ENCODE measurements at regions not wholly inside any gene's neighbourhood (a gene's known extent, or its start where the extent isn't known, plus 50 kb on each side); places are given as distances from the start of the nearest gene placed in this dataset.

- Mint-ChIP-seq H3K4me1 (peaks cover 39% of the 10 kb centered on the region), H3K9me3 (no peaks in the 10 kb centered on the region), H3K36me3 (peaks cover 2% of the 10 kb centered on the region), H3K27ac (no peak overlapping the region), H3K27me3 (no peaks in the 10 kb centered on the region), H3K4me3 (no peak overlapping the region)
Observed at GRCh38 chr14:71538288-71538687, 393.9 kb upstream of the RGS6 start.

DNA sequence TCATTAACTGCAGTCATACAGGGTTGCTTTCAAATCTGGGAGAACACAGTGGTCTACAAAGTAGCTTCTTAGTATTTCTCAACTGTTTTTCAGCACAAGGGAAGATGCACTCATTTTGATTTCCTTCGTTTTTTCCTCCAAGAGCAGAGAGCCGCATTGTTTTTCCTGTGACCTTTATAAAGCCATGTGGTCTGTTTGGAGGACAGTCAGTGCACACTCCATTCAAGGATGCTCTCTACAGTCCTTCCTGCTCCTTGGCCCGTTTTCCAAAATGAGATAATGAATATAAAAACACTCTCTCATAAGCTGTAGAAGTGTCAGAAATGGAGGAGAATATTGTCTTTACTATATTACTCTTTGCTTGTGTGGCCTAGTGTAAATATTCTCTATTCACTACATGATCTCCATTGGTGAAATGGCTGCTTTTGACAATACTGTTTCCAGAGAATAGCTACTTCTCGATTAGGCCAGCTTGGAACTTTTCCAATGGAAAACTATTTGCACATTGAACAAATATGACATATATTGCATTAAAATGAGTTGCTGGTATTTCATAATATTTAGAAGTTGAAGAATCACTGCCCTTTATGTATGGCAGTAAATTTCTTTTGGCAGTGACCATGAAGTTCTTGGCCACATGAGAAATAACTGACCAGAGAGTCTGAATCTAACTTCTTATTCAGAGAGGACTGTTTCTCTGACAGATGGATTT lies 393.1 kb upstream of the RGS6 start:
- Mint-ChIP-seq H3K9me3 (no peaks in the 10 kb centered on the region), H3K27me3 (no peaks in the 10 kb centered on the region), H3K4me3 (no peak overlapping the region), H3K4me1 (peaks cover 42% of the 10 kb centered on the region), H3K36me3 (peaks cover 2% of the 10 kb centered on the region), H3K27ac (no peak overlapping the region)

DNA sequence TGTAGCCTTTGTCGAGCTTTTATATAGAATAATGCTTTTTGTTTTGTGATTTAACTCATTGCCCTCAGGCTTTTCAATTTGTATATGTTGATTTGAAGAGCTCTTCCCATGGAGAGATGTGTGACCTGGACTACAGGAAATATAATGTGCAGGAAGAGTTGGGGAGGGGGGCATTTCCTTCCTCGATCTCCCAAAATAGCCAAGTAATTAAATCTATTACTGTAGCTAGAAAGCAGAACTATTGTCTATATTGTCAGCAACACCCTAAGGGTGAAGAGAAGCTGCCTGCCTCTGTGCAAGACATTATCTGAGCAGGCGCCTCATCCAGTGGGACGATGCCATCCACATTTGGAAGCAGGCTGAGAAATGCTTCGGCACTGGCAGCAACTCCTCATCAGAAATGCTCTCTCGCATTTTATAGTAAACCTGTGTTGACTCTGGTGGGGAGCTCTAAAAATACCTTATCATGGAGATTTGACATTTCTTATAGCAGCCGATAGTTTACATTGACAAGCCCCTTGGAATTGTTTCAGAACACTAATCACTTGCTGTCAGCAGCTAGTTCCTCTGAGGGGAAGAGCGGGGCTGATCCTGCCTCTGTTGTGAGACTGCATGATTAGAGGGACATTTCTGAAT lies 392.5 kb upstream of the RGS6 start:
- Mint-ChIP-seq H3K4me3 (no peak overlapping the region), H3K27me3 (no peaks in the 10 kb centered on the region), H3K27ac (no peak overlapping the region), H3K36me3 (peaks cover 2% of the 10 kb centered on the region), H3K4me1 (peaks cover 42% of the 10 kb centered on the region), H3K9me3 (no peaks in the 10 kb centered on the region)

DNA sequence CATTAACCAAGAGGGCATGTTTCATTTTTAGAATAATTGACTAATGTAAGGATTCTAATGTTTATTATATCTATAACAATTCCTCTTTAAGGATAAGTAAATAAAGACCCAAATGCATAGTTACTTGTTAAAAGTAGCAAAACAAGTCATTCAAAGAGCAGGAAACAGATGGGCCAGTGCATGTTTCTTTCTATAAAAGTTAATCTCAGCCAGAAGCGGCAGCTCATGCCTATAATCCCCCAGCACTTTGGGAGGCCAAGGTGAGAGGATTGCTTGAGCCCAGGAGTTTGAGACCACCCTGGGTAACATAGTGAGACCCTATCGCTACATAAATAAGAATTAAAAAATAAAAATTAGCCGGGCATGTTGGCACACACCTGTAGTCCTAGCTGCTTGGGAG lies 391.0 kb upstream of the RGS6 start:
- Mint-ChIP-seq H3K4me1 (peaks cover 40% of the 10 kb centered on the region), H3K9me3 (no peaks in the 10 kb centered on the region), H3K27me3 (no peaks in the 10 kb centered on the region), H3K27ac (no peak overlapping the region), H3K36me3 (peaks cover 2% of the 10 kb centered on the region), H3K4me3 (no peak overlapping the region)

- no peaks in the 10 kb centered on the region for H3K9me3 Mint-ChIP-seq
- peaks cover 2% of the 10 kb centered on the region for H3K36me3 Mint-ChIP-seq
- H3K27me3 Mint-ChIP-seq: no peaks in the 10 kb centered on the region
- peak overlapping the region; percentile 65 for H3K27ac Mint-ChIP-seq
- H3K4me1 Mint-ChIP-seq: peaks cover 38% of the 10 kb centered on the region
- H3K4me3 Mint-ChIP-seq: no peak overlapping the region
Observed at GRCh38 chr14:71541973-71542690, 390.1 kb upstream of the RGS6 start.

GRCh38 chr14:71549421-71550050 lies 382.7 kb upstream of the RGS6 start:
- H3K4me3 Mint-ChIP-seq: no peak overlapping the region
- H3K27me3 Mint-ChIP-seq: no peaks in the 10 kb centered on the region
- peaks cover 40% of the 10 kb centered on the region for H3K4me1 Mint-ChIP-seq
- H3K27ac Mint-ChIP-seq: no peak overlapping the region
- H3K9me3 Mint-ChIP-seq: no peaks in the 10 kb centered on the region
- H3K36me3 Mint-ChIP-seq: peaks cover 2% of the 10 kb centered on the region

GRCh38 chr14:71550367-71550766 lies 381.9 kb upstream of the RGS6 start:
- H3K36me3 Mint-ChIP-seq: peaks cover 2% of the 10 kb centered on the region
- no peaks in the 10 kb centered on the region for H3K27me3 Mint-ChIP-seq
- no peaks in the 10 kb centered on the region for H3K9me3 Mint-ChIP-seq
- H3K4me1 Mint-ChIP-seq: peaks cover 48% of the 10 kb centered on the region
- H3K27ac Mint-ChIP-seq: no peak overlapping the region
- no peak overlapping the region for H3K4me3 Mint-ChIP-seq

- Mint-ChIP-seq H3K27ac (peak overlapping the region; percentile 67), H3K36me3 (peaks cover 2% of the 10 kb centered on the region), H3K4me3 (no peak overlapping the region), H3K4me1 (peaks cover 59% of the 10 kb centered on the region), H3K9me3 (no peaks in the 10 kb centered on the region), H3K27me3 (no peaks in the 10 kb centered on the region)
Observed at GRCh38 chr14:71551291-71551950, 380.8 kb upstream of the RGS6 start.

DNA sequence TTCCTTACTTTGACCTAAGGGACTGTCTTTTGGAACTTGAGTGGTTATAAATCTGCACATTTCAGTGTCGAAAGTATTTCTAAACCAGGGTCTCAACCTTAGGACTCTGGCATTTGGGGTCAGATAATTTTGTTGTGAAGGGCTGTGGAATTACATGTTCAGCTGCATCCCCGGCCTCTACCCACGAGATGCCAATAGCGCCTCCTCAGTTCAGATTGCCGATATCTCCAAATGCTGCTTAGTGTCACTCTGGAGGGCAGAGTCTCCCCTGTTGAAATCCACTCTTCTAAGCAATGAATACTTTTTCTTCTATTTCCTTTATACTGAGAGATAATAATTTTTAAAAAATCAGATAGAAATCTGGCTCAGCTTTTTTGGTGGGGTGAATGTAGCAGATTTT lies 379.4 kb upstream of the RGS6 start:
- H3K9me3 Mint-ChIP-seq: no peaks in the 10 kb centered on the region
- peak overlapping the region; percentile 61 for H3K4me3 Mint-ChIP-seq
- peak overlapping the region; percentile 93 for H3K27ac Mint-ChIP-seq
- peaks cover 73% of the 10 kb centered on the region for H3K4me1 Mint-ChIP-seq
- peaks cover 4% of the 10 kb centered on the region for H3K36me3 Mint-ChIP-seq
- H3K27me3 Mint-ChIP-seq: no peaks in the 10 kb centered on the region

- Mint-ChIP-seq H3K36me3 (peaks cover 4% of the 10 kb centered on the region), H3K4me3 (peak overlapping the region; percentile 53), H3K27ac (peak overlapping the region; percentile 93), H3K27me3 (no peaks in the 10 kb centered on the region), H3K4me1 (peaks cover 83% of the 10 kb centered on the region), H3K9me3 (no peaks in the 10 kb centered on the region)
Observed at GRCh38 chr14:71553779-71554178, 378.4 kb upstream of the RGS6 start.

- Mint-ChIP-seq H3K4me3 (peak overlapping the region; percentile 53), H3K27ac (peak overlapping the region; percentile 88), H3K4me1 (peaks cover 84% of the 10 kb centered on the region), H3K36me3 (peaks cover 4% of the 10 kb centered on the region), H3K9me3 (no peaks in the 10 kb centered on the region), H3K27me3 (no peaks in the 10 kb centered on the region)
Observed at GRCh38 chr14:71554323-71554722, 377.9 kb upstream of the RGS6 start.

DNA sequence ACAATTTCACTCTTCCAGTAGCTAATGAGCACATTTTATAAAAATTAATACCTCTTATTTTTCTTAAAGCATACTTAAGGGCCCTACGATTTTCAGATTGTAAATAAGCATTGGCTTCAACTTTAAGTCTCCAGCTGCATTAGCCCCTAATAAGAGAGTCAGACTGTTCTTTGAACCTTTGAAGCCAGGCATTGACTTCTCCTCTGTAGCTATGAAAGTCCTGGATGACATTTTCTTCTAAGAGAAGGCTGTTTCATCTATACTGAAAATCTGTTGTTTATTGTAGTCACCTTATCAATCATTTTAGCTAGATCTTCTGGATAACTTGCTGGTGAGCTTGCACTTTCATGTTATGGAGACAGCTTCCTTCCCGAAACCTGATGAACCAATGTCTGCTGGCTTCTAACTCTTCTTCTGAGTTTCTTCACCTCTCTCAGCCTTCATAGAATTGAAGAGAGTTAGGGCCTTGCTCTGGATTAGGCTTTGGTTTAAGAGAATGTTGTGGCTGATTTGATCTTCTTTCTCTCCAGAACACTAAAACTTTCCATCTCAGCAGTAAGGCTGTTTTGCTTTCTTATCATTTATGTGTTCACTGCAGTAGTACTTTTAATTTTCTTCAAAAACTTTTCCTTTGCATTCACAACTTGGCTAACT lies 377.1 kb upstream of the RGS6 start:
- H3K4me3 Mint-ChIP-seq: peak overlapping the region; percentile 53
- peak overlapping the region; percentile 93 for H3K27ac Mint-ChIP-seq
- H3K4me1 Mint-ChIP-seq: peaks cover 83% of the 10 kb centered on the region
- H3K36me3 Mint-ChIP-seq: peaks cover 4% of the 10 kb centered on the region
- H3K9me3 Mint-ChIP-seq: no peaks in the 10 kb centered on the region
- H3K27me3 Mint-ChIP-seq: no peaks in the 10 kb centered on the region

DNA sequence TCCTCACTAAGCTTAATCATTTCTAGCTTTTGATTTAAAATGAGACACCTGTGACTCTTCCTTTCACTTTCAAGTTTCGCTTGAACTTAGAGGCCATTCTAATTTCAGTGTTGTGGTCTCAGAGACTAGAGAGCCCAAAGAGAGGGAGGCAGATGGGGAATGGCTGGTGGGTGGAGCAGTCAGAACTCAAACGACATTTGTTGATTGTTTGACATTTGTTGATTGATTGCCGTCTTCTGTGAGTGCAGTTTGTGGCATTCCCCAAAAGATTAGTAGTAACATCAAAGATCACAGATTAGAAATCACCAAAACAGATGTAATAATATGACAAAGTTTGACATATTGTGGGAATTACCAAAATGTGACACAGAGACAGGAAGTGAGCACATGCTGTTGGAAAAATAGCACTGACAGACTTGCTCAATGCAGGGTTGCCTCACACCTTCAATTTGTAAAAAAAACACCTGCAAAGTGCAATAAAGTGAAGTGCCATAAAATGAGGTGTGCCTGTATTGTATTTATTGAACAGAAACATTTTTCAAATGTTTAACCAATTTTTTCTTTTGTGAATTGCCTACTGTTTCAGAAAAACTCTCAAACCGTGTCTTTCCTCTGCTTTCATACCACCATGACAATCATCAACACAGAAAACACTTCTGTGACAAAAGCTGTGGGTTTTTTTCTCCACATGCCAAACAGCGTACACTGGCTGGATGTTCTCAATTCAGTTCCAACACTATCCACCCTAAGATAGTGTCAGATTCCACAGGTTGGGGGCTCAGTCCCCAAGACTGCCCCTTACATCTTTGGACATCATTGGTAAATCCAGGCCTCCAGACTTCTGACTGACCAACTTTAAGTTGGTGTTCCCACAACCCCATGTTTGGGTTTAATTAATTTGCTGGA lies 376.3 kb upstream of the RGS6 start:
- peaks cover 83% of the 10 kb centered on the region for H3K4me1 Mint-ChIP-seq
- H3K27ac Mint-ChIP-seq: peak overlapping the region; percentile 93
- H3K4me3 Mint-ChIP-seq: peak overlapping the region; percentile 53
- no peaks in the 10 kb centered on the region for H3K27me3 Mint-ChIP-seq
- H3K36me3 Mint-ChIP-seq: peaks cover 4% of the 10 kb centered on the region
- no peaks in the 10 kb centered on the region for H3K9me3 Mint-ChIP-seq

- Mint-ChIP-seq H3K4me3 (peak overlapping the region; percentile 53), H3K36me3 (peaks cover 3% of the 10 kb centered on the region), H3K9me3 (no peaks in the 10 kb centered on the region), H3K27me3 (no peaks in the 10 kb centered on the region), H3K27ac (peak overlapping the region; percentile 93), H3K4me1 (peaks cover 75% of the 10 kb centered on the region)
Observed at GRCh38 chr14:71556730-71557129, 375.5 kb upstream of the RGS6 start.

All from activated naive CD4-positive, alpha-beta T cell treated with anti-CD3 and anti-CD28 coated beads, Interleukin-2, amount 50 U/mL, for 24 hours (primary cell).